ENCODE measurements at regions not wholly inside any gene's neighbourhood (a gene's known extent, or its start where the extent isn't known, plus 50 kb on each side); places are given as distances from the start of the nearest gene placed in this dataset.

GRCh38 chr6:126481319-126481718 is 141.4 kb downstream of the CENPW start:
- no peak for TF ChIP-seq CTCF (conservative IDR thresholded peaks at IDR 0.05; ENCODE audit: low read depth, low read length)
- no peak for TF ChIP-seq EZH2 (IDR thresholded peaks at IDR 0.05; ENCODE audit: low read length, unreplicated experiment)
